AG20443 (cell line): ENCODE measurements at regions not wholly inside any gene's neighbourhood (a gene's known extent, or its start where the extent isn't known, plus 50 kb on each side); places are given as distances from the start of the nearest gene placed in this dataset.

Experiments used
- DNase-seq: peaks from one replicate; pipeline ENCODE4 v3.0.0; 2012; ENCODE audit warnings: low spot score, mixed read lengths

DNA sequence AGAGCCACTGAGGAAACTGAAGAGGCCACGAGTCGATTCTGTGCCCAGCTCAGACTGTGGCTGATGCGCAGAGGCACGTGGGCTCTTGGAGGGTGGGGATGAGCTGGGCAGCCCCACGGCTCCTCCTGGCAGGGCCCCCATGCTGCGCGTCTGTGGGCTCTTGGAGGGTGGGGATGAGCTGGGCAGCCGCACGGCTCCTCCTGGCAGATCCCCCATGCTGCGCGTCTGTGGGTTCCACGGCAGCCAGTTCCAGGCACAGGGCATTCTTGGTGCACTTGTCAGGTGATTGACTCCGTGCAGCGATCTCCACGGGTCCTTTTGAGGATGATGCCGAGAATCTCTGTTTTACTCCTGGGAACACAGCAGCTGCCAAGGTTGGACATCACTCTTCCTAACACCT is 138.1 kb upstream of the ZNF236 start:
- DNase-seq, result no peak

DNA sequence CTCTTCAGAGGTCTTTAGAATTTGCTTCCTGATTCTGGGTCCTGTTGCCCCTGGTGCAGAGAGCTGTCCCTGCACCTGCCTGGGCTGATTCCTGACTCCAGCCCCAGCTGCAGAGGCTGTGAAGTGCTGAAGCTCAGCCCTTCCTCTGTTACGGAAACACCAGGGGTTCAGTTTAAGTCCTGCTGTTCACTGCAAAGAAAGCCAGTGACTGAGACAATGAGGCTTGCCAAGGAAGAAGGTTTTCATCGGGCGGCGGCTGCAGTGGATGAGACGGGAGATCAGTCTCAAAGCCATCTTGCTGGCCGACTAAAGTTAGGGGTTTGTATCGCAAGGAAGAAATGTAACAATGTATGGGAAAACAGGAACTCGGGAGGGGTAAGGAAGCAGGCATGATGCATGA is 142.4 kb upstream of the ZNF236 start:
- no peak for DNase-seq

DNA sequence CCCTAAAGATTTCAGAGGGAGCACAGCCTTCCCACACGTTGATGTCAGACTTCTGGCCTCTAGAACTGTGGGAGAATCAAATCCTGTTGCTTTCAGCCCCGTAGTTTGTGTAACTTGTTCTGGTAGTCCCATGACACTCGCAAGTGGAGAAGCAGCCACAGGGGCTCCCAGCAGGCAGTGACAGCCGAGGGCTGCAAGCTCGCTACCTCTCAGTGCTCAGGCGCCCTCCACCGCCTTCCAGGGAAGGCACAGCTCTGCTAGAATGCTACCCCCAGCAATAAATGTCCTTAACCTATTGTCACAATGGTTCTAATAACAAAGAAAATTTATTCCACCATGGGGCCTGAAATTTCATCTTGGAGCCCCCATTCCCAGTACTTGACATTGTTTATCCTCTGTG is 143.1 kb upstream of the ZNF236 start:
- no peak for DNase-seq

DNA sequence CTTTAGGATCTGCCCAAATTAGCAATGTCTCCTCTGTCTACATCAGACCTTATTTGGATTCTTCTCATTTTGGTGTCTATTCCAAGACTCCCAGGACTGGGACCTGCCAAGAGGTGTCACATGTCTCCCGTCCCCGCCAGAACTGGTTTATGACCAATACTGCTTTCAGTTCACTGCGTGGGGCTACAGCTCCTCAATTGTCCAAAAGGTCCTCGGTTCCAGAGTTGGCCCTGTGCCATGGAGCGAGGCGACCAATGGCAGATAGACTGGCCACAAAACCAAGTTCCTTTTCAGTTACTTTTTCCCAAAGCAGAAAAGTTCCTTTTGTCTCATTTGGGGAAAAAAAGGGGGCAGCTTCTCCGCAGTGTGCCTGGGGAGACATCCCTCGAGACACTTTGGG is 144.1 kb upstream of the ZNF236 start:
- no peak for DNase-seq

DNA sequence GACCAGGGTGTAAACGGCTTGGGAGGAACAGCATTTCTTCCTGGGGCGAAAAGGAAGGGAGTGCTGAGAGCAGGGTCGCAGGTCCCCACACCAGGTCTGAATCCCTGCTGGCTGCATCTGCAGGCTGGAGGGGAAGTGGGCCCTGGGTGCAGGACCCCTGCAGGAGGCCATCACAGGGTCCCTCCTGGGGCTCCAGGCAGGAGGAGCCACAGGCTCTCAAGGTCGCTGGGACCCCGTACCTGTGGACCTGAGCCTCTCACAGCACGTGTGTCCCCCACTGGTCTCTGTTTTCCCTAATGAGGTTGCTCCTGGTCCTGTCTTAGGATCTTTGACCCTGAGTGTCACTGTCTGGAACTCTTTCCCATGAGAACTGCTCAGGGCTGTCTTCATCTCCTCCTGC is 147.8 kb upstream of the ZNF236 start:
- DNase-seq, result no peak

DNA sequence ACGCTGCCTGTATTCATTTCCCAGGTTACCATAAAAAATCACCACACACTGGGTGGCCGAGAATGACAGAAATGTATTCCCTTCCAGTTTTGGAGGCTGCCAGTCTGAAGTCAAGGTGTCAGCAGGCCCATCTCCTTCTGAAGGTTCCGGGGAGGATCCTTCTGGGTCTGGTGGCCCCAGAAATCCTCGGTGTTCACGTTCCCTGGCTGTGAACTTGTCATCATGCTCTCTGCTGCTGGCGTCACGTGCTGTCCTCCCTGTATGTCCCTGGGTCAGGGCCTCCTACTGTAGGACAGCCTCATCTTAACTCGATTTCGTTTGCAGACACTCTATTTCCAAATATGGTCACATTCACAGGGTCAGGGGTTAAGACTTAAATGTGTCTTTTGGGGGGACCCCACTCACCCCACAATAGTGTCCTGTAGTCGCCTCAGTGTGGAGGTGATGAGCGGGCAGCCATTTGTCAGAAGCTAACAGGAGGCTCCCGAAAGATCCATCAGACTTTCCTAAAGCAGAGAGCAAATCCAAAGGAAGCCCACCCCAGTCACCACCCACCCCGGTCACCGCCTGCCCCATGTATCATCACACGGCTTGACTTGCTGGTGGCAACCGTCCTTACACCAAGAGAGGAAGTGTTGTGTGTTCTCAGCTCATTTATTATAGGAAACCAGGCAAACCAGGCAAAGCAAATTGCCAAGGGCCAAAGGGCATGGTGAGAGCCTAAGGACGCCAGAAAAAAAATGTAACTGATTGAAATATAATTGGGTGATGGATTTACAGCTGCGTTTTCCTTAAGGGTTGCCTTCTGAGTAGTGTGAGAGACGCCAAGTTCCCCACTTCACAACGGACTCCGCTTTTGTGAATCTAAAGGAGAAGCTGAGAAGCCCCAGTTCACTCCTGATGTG is 148.8 kb upstream of the ZNF236 start:
- DNase-seq, result no peak

DNA sequence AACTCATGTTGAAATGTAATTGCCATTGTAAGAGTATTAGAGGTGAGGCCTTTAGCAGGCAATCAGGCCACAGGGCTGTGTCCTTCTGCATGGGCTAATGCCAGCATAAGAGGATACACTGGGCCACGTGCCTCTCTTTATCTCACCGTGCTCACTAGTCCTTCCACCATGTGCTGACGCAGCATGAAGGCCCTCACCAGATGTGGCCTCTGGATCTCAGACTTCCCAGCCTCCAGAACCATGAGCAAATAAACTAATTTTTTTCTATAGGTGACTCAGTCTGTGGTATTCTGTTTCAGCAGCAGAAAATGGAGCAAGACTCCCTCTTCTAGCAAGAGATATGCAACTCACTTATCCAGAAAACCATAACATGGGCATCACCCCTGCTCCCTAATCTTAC is 149.7 kb upstream of the ZNF236 start:
- no peak for DNase-seq

DNA sequence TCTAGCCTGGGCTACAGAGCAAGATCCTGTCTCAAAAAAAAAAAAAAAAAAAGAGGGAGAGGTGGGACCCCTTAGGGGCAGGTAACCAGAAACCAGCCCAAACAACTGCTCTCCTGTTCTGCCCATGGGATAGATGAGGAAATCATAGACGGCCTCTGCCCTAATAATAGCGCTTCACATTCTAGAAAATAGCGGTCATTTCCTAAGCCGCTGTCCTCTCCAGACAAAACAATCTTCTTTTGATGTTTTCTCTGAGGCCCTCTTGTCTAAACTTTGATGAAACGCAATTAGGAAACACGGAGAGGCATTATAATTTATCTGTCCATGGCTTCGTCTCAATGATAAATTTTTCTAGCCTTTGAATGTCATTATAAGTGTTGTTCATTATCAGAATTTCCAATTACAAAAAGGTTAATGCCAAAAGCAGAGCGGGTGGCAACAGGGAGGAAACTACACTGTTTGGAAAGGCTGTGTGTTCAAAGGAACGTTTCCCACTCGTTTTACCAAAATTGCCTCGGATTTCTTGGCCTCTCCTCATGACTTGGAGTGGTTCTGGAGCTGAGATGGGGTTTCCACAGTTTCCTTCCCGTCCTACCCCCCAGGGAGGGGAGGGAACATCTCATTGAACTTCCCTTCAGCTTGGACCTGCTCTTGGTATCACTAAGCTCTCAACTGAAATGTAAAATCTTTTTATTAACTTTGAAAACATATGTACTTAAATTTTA is 151.6 kb upstream of the ZNF236 start:
- no peak for DNase-seq

DNA sequence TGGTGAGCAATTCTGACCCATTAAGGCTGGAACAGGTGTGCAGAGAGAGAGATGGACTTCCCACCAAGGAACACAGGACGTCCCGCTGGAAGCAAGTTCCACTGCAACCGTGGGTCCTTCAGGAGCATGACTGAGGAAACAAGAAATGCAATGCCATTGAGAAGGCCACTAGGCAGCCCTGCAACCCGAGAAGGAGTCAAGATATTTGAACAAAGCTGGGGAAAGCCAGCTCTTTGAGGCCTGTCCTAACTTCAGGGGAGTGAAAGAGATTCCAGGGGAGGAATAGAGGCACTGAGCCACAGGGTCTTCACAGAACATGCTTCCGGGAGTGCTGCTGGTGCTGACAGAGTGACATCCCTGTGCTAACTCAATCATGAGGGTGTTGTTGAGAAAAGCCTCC is 153.8 kb upstream of the ZNF236 start:
- no peak for DNase-seq

DNA sequence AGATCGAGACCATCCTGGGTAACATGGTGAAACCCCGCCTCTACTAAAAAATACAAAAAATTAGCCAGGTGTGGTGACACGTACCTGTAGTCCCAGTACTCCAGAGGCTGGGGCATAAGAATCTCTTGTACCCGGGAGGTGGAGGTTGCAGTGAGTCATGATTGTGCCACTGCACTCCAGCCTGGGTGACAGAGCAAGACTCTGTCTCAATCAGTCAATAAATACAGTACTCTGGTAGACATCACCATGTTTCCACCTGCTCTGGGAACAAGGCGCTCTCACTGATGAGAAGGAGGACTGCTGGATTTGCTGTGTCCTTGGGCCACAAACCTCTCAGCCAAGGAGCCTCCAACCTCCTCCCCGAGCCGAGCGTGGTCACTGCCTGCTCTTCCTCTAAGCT is 154.2 kb upstream of the ZNF236 start:
- DNase-seq, result no peak

DNA sequence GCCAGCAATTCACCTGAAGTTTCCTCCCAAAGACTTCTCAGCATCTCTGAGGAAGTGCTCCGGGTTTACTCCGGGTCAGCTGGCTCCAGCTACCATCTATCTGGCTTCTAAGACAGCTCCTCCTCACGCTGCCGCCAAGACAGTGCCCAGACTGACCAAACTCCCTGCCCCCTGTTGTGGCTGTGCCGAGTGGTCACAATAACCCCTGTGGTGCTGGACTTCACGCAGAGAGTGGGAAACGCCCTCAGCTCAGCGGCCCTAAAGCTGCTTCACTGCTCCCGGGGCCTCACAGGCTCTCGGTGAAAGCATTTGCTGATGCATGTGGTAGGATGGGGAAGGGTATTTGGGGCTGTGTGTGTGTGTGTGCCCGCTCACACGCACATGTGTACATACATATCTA is 154.8 kb upstream of the ZNF236 start:
- DNase-seq, result no peak

DNA sequence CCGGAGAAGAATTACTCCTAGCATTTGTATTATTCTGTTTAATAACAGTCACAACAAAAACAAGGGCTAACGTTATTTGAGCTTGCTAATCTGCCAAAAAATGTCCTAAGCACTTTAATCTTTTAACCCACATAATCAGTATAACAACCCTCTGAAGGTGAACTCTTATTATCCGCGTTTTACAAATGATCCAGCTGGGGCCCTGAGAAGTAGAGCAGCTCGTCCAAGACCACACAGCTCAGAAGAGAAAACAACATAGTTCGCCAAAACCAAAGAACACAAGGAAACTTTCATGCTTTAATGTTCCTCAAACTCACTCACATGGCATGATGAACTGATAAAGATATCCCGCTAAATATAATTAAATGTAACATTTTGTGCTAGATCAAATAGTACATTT is 159.7 kb upstream of the ZNF236 start:
- DNase-seq, result no peak

DNA sequence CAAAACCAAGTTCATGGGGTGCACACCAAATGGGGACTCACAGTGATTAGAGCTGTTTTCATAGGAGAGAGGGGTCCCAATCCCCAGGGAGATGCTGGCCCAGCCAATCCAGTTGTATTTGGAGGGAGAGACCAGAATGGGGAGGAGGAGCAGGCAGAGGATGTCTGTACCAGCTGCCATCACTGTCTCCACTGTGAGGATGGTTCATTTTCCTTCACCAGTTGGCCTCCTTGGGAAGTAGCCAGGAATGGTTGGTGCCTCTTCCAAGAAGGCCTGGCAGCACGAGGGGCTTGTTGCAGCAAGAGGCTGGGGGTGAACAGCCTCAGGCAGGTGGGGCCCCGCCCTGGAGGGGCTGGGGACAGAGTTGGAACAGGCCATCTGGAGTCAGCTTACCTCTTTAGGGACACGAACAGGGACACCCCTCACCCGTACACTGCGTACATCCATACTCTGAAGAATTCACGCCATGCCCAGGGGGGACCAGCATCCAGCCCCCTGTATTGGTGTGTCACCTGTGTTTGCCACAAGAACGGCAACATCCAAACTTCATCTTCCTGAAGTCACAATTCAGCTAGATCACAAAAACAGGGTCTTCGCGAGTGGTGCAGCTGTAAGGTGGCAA is 161.7 kb upstream of the ZNF236 start:
- no peak for DNase-seq

DNA sequence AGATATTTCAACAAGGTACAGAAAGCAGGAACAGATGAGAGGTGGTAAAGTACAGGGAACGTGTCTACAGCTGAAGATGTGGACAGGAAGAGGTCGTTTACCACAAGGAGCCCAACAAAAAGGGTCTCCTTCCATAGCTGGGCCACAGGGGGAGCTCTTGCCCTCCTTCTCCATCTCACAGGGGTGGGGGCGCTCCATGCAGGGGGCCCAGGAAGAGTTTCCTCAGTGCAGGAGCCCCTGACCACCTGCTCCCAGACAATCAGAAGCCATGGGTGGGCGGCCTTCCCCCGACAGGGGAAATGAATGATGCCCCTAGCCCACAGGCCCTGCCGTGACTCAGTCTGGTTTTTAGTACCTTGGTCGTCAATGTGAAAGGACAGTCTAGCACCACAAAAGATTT is 163.6 kb upstream of the ZNF516 start:
- no peak for DNase-seq

DNA sequence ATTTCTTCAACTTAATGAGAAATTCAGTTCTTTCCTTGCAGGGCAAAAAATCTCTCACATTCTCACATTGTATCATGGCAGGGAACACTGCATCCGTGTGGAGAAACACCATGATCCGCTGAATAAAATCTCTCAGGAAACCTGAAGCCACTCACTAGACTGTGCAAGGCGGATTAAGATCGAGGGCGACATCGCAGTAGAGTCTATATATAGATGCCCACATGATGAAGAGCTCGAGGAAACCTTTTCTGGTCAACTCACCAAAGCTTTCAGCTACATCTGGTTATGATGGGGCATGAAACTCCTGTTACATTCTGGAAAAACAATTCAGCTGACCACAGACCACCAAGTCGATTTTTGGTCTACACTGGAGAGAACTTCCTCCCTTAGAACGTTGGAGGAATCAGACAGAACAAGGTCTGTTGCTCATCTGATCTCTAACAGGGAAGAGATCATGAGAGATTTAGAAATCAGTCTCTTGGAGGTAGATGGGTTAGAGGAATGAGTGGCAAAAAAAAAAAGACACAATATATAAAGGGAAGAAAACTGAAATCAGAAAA is 162.9 kb upstream of the ZNF516 start:
- DNase-seq, result no peak

DNA sequence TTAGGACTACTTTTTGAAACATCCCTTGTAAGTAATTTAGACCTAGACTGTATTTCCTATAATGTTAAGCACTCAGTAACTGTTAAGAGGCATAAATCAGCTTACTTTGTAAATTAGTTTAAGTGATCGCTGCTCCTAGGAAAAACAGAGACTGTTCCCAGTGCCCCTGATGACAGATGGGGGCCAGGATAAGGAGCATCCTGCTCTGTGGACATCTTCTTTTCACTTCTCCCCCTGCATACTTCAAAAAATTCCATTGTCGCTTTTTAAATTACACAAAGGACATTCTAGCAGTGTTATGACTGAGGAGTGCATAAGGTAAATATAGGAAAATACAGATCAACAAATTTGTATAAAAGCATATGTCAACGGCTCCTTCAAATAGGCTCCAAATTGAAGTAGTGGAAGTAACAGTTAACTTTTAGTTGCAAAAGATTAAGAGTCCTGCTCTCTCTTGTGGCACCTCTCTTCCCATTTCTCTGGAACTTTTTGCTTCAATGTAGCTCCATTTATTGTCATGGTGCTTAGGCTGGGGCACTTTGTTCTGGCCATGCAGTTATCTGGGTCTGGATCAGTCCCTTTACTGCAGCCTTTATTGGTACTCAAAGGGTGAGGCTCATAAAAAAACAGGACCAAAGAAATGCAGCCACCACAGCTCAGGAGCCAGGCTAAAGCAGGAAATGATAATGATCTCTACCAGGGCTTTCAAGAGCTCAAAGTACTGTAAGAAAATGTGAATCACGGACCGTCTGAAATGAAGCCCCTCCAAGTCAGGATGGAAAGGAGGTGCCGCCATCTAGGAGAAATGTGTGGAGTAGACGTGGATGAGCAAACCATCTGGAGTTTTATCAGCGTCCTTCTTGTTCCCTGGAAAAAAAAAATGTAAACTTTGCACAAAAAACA is 162.1 kb upstream of the ZNF516 start:
- no peak for DNase-seq

DNA sequence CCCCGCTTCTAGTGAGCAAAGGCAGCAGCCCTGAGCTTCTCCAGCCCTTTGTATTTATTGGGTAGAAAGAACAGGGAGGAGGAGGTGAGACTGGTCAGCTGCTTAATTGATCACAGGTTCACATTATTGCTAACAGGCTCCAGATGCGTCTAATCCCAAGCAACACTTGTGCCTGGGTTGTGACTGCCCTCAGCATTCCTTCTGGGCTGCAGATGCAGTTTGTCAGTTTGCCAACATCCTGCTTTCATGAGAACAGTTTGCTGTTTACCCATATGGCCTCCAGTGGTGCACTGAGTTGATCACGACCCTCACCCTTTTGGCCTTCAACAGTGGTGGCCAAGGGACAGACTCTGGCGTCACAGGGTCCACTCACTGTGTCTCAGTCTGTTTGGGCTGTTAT is 159.5 kb upstream of the ZNF516 start:
- no peak for DNase-seq

DNA sequence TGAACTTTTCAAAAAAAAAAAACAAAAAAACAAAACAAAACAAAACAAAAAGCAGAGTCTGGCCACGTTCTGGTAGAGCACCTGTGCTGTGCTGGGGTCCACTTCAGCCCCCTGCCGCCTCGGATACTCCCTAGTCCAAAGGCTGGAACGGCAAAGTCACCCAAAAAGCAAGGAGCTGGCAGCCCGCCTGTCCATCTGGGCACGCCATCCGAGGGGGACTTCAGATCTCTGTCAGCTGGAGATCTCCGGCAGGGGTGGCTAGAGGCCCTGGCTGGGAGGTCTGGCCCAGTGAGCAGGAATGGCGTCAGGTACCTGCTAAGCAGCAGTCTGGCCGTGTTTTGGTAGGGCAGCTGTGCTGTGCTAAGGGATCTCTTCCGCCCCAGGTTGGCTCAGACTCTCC is 152.3 kb upstream of the ZNF516 start:
- DNase-seq, result no peak

DNA sequence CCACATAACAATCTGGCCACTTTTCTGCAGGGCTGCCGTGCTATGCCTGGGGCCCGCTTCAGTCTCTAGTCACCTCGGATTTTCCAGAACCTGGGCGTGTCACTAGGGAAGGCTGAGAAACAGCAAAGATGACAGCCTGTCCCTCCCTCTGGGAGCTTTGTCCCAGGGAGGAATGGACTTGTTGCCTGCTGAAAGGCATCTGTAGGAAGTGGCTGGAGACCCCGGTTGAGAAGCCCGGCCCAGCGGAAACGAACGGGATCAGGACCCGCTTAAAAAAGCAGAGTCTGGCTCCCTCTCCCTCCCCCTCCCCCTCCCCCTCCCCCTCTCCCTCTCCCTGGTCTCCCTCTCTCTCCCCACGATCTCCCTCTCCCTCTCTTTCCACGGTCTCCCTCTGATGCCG is 149.5 kb upstream of the ZNF516 start:
- no peak for DNase-seq

DNA sequence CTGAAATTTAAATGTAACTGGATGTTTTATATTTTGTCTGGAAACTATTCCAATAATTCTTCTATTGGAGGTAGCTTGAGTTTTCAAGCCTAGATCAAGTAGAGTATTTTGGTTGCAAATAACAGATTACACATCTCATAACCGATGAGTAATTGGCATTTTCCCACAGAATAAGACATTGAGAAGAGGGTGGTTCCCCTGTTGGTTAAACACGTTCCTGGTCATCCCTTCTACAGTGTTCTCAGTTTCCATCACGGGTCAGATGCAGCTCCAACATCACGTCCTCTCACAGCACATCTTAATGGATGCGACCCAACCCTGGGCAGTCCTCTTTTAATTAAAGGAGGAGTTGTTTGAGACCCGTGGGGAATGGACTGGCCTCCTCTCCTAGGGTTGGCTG is 149.0 kb upstream of the ZNF516 start:
- DNase-seq, result no peak

DNA sequence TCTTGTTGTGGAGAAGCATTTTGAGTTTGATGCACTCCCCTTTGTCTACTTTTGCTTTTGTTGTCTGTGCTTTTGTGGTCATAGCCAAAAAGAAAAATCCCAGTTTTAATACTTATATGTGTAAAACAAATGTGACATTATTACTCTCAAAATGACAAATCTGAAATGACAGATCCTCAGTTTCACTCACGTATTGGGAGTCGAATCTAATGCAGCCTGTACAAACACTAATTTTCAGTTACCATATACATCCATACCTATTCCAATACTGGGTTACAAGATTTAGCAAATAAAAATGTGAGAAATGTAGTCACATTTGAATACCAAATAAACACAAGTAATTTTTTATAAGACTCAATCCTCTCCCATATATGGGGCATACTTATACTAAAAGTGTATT is 148.2 kb upstream of the ZNF516 start:
- no peak for DNase-seq

DNA sequence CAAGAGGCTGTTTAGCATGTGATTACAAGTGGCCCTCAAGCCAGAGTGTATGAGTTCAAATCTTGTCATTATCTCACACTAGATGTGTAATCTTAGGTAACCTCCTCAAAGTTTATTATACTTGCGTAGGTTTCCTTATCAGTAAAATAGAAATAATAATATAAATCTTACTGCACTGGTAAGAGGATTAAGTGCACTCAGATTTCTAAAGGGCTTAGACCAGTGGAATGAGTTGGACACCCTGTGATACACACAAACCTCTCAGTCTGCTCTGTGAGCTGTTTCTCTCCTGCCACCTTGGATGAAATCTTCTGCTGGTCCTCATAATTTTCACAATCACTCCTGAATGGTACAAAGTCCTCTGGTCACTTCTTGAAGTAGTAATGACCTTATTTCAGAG is 145.4 kb upstream of the ZNF516 start:
- DNase-seq, result no peak
